ENCODE measurements at regions not wholly inside any gene's neighbourhood (a gene's known extent, or its start where the extent isn't known, plus 50 kb on each side); places are given as distances from the start of the nearest gene placed in this dataset.

- TF ChIP-seq POLR2A (IDR thresholded peaks at IDR 0.05; ENCODE audit: low read depth, low read length) (no peak), MAFK (IDR thresholded peaks at IDR 0.05; ENCODE audit: low read depth, low read length) (no peak), MXI1 (IDR thresholded peaks at IDR 0.05; ENCODE audit: borderline replicate concordance, low read depth, low read length) (no peak), CEBPB (IDR thresholded peaks at IDR 0.05; ENCODE audit: low read depth, low read length) (no peak), FOS (IDR thresholded peaks at IDR 0.05; ENCODE audit: low read depth, low read length) (no peak), BHLHE40 (IDR thresholded peaks at IDR 0.05; ENCODE audit: low read depth, low read length) (no peak)
- TF ChIP-seq, protein P1, sequence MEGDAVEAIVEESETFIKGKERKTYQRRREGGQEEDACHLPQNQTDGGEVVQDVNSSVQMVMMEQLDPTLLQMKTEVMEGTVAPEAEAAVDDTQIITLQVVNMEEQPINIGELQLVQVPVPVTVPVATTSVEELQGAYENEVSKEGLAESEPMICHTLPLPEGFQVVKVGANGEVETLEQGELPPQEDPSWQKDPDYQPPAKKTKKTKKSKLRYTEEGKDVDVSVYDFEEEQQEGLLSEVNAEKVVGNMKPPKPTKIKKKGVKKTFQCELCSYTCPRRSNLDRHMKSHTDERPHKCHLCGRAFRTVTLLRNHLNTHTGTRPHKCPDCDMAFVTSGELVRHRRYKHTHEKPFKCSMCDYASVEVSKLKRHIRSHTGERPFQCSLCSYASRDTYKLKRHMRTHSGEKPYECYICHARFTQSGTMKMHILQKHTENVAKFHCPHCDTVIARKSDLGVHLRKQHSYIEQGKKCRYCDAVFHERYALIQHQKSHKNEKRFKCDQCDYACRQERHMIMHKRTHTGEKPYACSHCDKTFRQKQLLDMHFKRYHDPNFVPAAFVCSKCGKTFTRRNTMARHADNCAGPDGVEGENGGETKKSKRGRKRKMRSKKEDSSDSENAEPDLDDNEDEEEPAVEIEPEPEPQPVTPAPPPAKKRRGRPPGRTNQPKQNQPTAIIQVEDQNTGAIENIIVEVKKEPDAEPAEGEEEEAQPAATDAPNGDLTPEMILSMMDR (conservative IDR thresholded peaks at IDR 0.05; ENCODE audit: low read depth, low read length): no peak
These were observed 756.7 kb downstream of the GATA3 start for GRCh38 chr10:8811201-8811600.

Data from IMR-90 (cell line).